HG03108 (cell line): ENCODE measurements at regions not wholly inside any gene's neighbourhood (a gene's known extent, or its start where the extent isn't known, plus 50 kb on each side); places are given as distances from the start of the nearest gene placed in this dataset.
"Not testable (repeated sequence)": the region's sequence is repeated elsewhere in the genome, so short reads cannot be mapped to it uniquely, and the experiment has no call there.

Experiments
- ATAC-seq: cut with Tn5 transposase; IDR thresholded peaks from one replicate; pipeline ENCODE4 v1.9.1; 2021; ENCODE audit warnings: moderate library complexity; ENCODE audit not compliant: unreplicated experiment

GRCh38 chr14:43135877-43136411, 1371.1 kb downstream of the FSCB start:
- ATAC-seq, result no peak

GRCh38 chr14:43132441-43132840, 1374.6 kb downstream of the FSCB start:
- no peak for ATAC-seq

- ATAC-seq, result not testable (repeated sequence)
Observed at GRCh38 chr14:43128429-43128828, 1378.7 kb downstream of the FSCB start.

- not testable (repeated sequence) for ATAC-seq
Observed at GRCh38 chr14:43127874-43128273, 1379.2 kb downstream of the FSCB start.

- no peak for ATAC-seq
Observed at GRCh38 chr14:43123544-43123943, 1383.5 kb downstream of the FSCB start.

- ATAC-seq, result no peak
Observed at GRCh38 chr14:43119672-43120071, 1387.4 kb downstream of the FSCB start.

- ATAC-seq, result no peak
Observed at GRCh38 chr14:43116341-43116740, 1390.7 kb downstream of the FSCB start.

GRCh38 chr14:43105305-43105704, 1401.8 kb downstream of the FSCB start:
- no peak for ATAC-seq

GRCh38 chr14:43090380-43090779, 1416.7 kb downstream of the FSCB start:
- ATAC-seq, result no peak

- no peak for ATAC-seq
Observed at GRCh38 chr14:43087666-43088065, 1419.4 kb downstream of the FSCB start.

GRCh38 chr14:43085819-43086218, 1421.3 kb downstream of the FSCB start:
- ATAC-seq, result no peak

- not testable (repeated sequence) for ATAC-seq
Observed at GRCh38 chr14:43067372-43067771, 1439.7 kb downstream of the FSCB start.

- no peak for ATAC-seq
Observed at GRCh38 chr14:43056106-43056505, 1449.4 kb downstream of the LRFN5 start.

- ATAC-seq, result no peak
Observed at GRCh38 chr14:43052897-43053296, 1446.2 kb downstream of the LRFN5 start.

- ATAC-seq, result no peak
Observed at GRCh38 chr14:43043850-43044249, 1437.2 kb downstream of the LRFN5 start.

GRCh38 chr14:43042408-43042807, 1435.7 kb downstream of the LRFN5 start:
- no peak for ATAC-seq

GRCh38 chr14:43041976-43042375, 1435.3 kb downstream of the LRFN5 start:
- no peak for ATAC-seq

- ATAC-seq, result no peak
Observed at GRCh38 chr14:43041207-43041606, 1434.5 kb downstream of the LRFN5 start.

GRCh38 chr14:43039881-43040280, 1433.2 kb downstream of the LRFN5 start:
- no peak for ATAC-seq

GRCh38 chr14:43031598-43031997, 1424.9 kb downstream of the LRFN5 start:
- ATAC-seq, result no peak

- ATAC-seq, result no peak
Observed at GRCh38 chr14:43022094-43022800, 1415.6 kb downstream of the LRFN5 start.

- no peak for ATAC-seq
Observed at GRCh38 chr14:43019826-43020225, 1413.2 kb downstream of the LRFN5 start.

GRCh38 chr14:43014338-43014737, 1407.7 kb downstream of the LRFN5 start:
- no peak for ATAC-seq
